HuH-7 (cell line): ENCODE measurements at regions not wholly inside any gene's neighbourhood (a gene's known extent, or its start where the extent isn't known, plus 50 kb on each side); places are given as distances from the start of the nearest gene placed in this dataset.
"Not testable (repeated sequence)": the region's sequence is repeated elsewhere in the genome, so short reads cannot be mapped to it uniquely, and the experiment has no call there.

Experiments used
- DNase-seq: peaks from one replicate; pipeline ENCODE4 v3.0.0; 2011; ENCODE audit warnings: low spot score

DNA sequence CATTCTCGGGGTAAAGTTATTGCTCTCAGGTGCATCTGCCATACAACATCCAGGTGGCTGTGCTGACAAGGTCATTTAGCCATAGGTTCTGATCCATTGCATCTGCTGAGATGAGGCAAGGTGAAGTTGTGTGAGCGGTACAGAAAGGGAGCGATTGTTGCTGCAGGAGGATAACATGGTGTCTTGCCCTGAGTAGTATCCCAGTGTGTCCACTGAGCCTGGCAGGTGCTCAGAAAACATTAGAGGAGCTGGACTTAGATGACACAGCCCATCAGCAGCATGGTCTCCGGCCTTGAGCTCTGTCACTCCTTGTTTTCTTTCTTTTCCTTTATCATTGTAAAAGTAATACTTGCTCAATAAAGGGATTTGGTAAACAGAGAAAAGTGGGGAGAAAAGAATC, 161.1 kb upstream of the ATP10A start:
- DNase-seq = no peak

DNA sequence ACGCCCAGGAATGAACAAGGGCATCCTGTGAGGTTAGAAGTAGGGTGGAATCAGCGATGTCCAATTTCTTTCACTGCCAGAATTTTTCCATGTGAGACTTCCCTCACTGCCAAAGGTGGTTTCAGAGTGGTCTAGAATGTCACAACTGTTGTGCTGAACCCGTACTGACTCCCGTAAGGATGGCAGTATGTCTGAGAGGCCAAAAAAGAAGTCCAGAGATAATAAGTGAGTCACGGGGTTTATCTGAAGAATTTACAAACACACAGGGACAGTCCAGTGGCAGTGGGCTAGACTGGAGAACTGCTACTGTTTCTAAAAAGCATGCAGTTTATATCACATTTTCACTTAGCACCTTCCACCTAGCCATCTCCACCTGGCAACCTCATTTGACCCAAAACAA, 160.6 kb upstream of the ATP10A start:
- no peak for DNase-seq

DNA sequence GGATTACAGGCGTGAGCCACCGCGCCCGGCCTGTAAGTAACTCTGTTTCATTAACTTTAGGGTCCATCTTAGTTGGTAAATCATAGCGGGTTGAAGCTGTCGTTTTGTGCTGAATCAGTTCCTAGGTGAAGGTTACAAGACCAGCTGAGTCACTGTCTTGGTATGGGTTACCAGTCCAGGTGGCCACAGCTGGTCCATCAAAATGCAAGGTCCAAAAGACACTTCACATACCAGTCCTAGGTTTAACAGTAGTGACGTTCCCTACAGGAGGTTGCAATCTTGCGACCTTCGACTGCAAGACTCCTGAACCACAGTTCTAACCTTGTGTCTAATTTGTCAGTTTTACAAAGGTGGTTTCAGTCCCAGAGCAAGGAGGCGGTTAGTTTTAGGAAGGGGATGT, 160.1 kb upstream of the ATP10A start:
- no peak for DNase-seq

DNA sequence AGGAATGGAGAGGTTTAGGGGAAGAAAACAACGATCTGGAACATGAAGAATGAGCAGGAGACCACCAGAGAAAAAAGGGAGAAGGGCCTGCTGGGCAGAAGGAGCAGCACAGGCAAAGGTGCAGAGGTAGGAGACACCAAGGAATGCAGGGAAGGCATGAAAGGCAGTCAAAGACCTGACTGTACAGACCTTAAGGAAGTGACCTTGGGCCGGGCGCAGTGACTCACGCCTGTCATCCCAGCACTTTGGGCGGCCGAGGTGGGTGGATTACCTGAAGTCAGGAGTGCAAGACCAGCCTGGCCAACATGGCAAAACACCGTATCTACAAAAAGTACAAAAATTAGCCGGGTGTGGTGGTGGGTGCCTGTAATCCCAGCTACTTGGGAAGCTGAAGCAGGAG, 157.7 kb upstream of the ATP10A start:
- no peak for DNase-seq

DNA sequence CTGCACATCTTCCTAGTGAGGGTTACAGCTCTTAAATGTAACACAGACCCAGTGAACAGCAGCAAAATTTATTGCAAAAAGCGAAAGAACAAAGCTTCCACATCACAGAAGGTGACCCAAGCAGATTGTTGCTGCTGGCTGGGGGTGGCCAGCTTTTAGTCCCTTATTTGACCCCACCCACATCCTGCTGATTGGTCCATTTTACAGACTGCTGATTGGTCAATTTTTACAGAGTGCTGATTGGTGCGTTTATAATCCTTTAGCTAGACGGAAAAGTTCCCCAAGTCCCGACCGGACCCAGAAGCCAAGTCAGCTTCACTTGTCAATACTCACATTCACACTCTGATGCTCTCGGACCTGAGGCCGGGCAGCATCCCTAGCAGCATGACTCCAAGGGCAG, 154.5 kb upstream of the ATP10A start:
- DNase-seq = no peak

DNA sequence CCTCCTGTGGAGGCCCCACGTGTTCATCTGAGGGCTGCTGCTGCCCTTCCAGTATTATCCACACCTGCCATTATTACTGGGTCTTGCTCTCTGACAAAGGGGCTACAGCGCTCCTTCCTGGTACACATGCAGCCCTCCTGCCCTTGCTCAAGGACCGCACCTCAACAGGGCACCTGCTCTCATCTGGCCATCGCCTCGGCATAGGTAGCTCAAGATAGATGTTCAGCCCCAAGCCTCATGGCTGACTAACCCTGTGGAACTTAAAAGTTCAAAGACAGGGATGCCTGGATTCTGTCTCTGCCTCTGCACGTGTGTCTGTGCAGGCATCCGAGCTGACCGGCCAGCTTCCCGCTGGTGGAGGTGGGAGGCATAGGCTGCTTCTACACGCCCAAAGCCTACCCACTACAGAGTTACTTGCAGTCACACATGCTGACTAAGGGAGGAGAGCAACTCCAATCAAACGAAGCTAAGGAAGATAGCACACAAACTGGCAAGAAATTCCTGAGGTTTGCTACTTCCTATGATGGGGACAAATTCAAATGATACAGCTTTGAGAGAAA, 152.5 kb upstream of the ATP10A start:
- DNase-seq = no peak

DNA sequence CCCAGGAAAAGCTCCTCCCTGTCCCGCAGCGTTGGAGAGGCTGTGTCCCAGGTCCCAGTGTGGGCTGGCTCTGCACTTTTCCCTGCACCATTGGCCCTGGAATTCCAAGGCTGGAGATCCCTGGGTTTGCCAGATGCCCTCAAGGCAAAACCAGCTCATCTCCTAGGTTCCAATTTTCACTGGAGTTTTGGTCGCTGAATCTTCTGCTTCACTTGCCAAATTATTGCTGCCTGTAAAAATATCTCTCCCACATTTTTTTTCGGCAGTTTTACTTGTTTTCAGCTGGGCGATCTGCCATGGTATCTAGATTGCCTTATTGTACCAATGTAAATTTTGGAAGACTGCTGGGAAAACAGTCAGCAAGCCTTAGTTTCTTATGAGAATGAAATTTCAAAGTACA, 150.9 kb upstream of the ATP10A start:
- DNase-seq = no peak

DNA sequence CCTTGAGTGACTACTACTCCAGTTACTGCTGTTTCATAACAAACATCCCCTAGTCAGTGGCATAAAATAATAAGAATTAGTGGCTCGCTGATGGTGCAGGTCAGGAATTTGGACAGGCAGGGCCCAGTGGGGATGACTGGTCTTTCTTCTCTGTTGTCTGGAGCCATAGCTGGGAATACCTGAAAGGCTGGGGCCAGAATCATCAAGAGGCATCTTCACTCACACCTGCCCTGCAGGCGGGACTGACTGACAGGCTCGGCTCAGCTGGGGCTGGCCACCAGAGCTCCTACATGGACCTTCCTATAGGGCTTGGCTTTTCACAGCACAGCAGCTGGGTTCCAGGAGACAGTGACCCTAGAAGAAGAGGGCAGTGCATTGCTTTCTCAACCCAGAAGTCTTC, 148.8 kb upstream of the ATP10A start:
- no peak for DNase-seq

DNA sequence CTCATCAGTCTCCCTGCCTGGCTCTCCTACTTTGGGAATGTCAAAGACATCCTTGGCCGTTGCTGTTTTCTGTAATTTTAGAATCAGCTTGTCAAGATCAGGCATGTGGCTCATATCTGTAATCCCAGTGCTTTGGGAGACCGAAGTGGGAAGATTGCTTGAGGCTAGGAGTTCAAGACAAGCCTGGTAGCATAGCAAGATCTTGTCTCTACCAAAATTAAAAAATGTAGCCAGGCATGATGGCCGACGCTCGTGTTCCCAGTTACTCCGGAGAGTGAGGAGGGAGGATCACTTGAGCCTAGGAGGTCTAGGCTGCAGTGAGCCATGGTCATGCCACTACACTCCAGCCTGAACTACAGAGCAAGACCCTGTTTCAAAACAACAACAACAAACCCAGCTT, 144.0 kb upstream of the ATP10A start:
- no peak for DNase-seq

DNA sequence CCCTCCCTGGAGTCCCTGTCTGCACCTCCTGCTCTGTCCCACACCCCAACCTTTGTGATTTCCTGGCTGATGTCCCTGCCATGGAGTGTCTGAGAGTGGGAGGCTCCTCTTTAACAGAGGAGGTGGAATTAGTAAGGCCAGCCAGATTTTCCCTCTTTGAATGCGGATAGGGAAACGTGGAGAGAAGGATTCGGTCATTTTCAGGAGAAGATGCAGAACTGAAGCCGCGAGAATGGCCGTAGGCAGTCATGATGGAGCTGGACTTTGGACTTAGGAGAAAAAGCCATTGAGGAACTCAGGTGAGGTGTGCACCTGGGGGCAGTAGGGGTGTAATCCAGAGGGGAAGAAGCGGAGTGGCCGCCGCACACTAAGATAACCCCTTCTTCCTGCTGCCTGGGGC, 138.1 kb upstream of the ATP10A start:
- no peak for DNase-seq

DNA sequence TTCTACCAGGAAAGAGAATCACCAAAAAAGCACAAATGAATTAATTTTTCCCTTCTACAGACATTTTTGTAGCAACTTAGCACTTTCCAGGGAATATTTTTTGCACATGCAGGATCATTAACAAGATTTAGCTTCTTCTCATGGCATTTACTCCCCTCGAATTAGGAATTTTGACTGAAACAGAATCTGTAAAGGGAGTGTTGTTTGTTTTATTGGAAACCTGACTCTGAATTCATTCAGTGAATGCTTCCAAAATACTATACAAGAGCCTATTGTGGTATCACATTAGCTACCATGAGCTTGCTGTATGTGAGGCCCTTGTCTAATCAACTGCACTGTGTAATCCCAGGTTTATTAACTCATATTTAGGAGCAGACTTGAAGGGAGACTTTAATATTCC, 130.4 kb upstream of the ATP10A start:
- no peak for DNase-seq

DNA sequence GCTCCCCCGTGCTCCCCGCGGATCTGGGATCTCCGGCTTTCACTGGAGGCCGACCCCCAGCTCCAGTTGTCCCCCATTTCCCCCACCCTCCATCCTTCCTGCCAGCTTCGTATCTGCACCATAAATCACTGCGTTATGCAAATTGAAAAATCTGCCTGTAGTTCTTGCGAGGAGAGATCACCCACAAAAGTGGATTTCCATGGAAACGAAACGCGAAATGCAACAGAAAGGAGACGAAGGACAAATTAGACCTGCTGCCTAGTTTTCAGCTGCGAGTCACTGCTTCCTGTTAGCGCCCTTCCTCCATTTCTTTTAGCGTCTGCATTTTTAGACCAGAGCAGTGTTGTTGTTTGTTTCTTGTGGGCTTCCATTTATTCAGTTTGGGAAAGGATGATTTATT, 127.1 kb upstream of the ATP10A start:
- DNase-seq = no peak

DNA sequence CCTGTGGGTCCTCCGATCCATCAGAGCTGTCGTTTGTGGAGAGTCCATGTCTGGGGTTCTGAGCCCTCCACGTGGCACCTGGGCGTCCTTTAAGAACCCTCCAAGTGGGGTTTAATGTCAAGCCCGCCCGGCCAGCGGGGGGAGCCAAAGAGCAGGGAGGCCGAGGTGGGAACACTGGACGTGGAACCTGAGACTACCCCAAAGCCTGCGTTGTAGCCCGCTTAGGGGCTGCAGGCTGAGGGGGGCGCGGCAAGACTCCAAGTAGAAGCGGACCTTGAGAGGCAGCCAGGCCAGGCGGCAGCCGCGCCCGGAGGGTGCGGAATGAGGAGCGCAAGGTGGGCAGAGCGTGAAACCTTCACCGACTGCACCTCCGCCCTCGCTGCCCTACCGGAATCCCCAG, 126.2 kb upstream of the ATP10A start:
- DNase-seq = no peak

DNA sequence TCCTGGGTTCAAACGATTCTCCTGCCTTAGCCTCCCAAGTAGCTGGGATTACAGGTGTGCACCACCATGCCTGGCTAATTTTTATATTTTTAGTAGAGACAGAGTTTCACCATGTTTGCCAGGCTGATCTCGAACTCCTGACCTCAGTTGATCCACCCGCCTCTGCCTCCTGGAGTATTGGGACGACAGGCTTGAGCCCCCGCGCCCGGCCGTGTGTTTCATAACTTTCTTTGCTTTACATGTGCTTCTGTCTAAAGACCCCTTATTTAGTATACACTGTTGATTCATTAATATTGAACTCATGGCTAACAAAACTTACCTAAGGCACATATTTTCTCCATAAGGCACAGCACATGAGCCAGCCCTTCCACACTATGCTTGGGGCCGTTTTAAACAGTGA, 125.6 kb upstream of the ATP10A start:
- DNase-seq = not testable (repeated sequence)

DNA sequence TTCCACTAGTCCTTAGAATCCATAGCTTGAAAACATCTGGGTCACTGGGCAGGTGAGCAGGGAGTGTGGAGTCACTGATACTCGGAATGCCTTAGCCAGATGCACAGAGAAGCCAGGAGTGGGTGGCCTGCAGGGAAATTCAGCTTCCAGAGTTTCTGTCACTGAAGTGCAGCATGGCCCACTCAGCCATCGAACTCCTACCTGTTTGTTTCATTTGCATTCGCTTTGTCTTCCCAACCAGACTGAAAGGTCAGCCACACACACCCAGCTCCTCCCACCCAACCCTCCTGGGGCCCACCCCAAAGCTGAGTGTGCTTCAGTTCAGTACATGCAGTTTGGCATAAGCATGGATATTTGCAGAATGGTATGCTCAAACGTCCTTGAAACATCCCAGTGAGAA, 124.5 kb upstream of the ATP10A start:
- no peak for DNase-seq

DNA sequence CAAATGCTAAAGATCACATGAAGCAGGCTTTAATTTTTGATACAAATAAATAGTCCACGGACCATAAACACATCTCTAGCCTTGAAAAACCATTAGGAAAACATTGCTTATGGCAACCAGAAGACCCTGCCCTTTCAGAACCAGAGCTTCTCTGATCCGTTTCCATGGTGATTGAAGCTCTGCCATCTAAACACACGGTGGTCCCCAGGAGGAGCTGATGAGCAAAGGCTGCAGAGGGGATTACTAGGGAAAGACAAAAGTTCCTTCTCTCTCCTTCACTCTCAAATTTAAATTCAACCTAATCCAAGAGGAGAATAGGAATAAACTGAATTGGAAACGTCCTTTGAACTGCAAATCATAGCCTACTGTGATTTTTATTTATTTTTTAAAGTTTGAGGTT, 122.0 kb upstream of the ATP10A start:
- DNase-seq = no peak

DNA sequence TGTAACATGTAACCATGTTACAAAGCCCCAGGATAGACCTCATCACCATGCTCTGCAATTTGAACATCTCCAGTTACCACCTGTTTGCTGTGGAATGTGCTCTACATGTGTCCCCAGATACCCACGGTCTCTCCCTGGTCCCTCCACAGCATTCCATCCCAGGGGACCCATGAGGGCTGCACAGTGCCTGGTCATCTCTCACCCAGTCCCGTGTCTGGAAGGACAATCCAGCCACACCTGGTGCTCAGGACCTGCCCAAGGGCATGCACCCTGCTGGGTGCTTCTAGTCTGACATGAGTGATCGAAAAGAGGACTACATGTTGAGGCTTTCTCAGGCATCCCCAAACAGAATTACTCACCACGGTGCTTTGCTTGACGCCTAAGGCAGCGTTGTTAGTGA, 119.6 kb upstream of the ATP10A start:
- DNase-seq = no peak

DNA sequence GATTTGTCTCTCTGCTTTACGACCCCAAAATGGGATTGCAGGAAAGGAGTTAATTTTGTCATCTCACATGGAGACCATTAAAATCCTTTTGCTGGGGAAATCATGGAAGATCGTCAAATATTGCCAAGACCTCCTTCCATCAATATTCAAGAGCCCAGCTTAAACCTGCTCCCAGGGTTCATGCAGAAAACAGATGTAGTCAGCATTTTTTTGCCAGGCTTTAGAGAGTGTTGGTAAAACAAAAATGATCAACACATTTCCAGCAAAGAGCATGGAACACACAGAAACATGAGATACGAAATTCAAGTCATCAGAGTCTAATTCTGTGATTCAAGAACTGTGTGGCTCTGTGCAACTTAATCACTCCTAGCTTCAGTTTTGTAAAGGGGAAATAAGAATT, 118.0 kb upstream of the ATP10A start:
- no peak for DNase-seq

DNA sequence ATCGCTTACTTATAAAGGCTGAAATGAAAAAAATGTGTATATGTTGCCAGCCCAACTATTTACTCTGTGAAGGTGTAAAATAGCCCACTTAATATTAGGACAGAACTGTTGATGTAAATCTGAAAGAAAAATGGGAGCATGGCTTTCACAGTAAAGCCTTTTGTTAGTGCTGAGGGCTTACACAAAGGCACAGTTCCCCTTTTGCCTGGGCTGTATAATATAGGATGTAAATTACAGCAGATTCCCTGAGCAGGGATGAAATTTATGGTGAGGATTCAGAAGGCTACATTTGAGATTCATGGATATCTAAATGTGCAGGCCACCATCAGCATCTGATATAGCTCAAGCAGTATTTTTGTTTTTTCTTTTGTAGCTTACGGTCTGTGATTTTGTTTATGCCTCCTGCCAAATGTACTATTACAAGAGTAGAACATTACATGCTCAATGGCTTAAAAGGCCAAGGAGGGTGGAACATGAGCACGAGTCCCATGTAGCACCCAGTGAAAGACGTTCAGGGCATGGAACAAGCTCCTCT, 109.1 kb upstream of the ATP10A start:
- no peak for DNase-seq

DNA sequence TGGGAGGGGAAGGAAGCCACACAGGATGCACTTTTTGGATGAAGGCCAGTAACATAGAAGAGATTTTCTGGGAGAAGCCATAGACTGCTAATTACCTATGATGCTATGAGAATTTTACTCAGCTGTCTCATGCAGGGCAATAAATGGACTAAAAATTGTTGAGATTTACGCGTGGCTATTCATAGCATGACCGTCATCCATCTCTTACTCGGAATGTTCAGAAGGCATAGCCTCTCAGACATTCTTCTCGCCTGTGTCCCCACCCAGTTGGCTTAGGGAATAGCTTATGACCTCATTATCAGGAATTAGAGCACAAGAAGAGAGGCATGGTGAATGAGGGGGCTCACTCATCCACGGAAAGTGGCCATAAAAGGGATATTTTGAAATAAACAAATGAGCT, 107.9 kb upstream of the ATP10A start:
- no peak for DNase-seq

DNA sequence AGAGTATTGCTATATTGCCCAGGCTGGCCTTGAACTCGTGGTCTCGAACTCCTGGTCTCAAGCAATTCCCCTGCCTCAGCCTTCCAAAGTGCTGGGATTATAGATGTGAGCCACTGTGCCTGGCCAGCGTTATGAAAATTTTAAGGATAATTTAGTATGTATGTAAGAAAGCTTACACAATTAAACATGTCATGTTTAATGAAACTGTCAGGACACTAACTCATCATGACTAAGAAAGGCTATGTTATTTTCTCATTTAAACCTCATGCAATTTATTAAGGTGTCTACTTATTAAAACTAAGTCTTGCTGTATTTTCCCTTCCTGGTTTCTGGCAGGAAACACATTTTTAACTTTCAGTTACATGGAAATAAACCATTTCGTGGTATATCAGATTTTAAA, 106.8 kb upstream of the ATP10A start:
- no peak for DNase-seq

DNA sequence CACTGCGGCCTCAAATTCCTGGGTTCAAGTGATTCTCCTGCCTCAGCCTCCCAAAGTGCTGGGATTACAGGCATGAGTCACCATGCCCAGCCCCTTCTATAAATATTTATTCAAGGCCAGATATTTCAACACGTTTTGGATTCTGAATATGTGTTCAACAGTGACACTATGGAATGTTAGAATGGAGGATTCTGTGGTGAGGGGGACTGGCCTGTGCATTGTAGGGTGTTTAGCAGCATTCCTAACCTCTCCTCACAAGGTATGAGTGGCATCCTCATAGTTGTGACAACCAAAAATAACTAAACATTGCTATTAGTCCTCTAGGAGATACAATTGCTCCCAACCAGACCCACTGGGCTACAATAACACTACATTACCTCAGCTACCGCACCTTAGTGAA, 104.0 kb upstream of the ATP10A start:
- DNase-seq = no peak

DNA sequence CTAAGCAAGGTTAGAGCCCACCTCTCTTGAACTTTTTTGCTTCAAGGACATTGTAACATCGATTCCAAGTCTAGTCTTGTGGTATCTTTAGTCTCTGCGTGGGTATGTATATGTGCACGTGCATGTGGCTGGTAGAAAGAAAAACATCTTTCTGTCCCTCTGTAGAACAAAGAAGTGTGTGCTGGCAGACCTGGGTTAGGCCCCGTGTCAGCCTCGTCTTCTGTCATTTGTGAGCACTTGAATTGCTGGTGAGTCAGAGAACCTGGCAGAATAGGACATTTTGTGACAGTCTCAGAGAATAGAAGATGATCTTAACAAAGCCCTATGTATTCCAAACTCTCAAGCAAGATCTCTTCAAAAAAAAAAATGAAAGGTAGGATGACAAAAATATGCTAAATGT, 102.2 kb upstream of the ATP10A start:
- no peak for DNase-seq

DNA sequence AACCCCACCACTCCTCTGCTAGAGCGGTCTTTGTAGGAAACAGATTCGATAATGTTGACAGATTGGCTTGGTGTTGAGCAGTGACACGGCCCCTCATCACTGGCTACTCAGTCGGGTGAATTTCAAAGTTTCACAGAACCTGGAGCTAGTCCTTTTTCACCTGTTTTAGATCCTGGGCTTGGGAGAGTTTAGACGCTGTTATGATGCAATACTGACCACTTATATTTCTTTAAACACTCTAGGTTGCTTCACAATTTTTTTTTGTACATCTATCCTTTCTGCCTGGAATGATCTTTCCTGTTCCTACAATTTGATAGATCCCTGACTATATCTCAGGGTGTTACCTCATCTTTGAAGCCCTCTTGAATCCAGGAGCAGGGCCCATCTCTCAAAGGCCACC, 97.1 kb upstream of the ATP10A start:
- DNase-seq = no peak

DNA sequence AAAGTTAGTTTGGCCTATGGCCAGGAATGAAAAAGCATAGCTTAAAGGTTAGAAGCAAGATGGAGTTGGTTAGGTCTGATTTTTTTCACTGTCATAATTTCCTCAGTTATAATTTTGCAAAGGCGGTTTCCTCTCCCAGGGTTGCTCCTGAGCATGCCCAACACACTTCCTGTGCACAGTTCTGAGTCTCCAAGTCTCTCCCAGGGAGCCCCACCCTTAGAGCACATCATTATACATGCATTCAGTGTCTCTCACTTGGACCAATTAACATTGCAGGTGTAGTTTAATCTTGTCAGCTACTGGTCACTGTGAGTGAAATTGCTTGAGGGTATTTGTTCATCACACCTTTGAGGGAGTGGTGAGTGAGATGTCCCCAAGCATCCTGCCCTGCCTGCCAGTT, 96.0 kb upstream of the ATP10A start:
- DNase-seq = no peak
